ENCODE measurements at regions not wholly inside any gene's neighbourhood (a gene's known extent, or its start where the extent isn't known, plus 50 kb on each side); places are given as distances from the start of the nearest gene placed in this dataset.
"Not testable (repeated sequence)": the region's sequence is repeated elsewhere in the genome, so short reads cannot be mapped to it uniquely, and the experiment has no call there.

GRCh38 chr4:127015667-127016117 lies 617.1 kb upstream of the INTU start (continued):
- TF ChIP-seq ZNF362 (CRISPR knock-in tag; IDR thresholded peaks at IDR 0.05; ENCODE audit: borderline replicate concordance) (no peak), ZNF878 (CRISPR knock-in tag; IDR thresholded peaks at IDR 0.05) (no peak), NFATC3 (CRISPR knock-in tag; IDR thresholded peaks at IDR 0.05) (no peak), MBNL3 (CRISPR knock-in tag; conservative IDR thresholded peaks at IDR 0.05) (no peak)
- TF ChIP-seq, protein P1, sequence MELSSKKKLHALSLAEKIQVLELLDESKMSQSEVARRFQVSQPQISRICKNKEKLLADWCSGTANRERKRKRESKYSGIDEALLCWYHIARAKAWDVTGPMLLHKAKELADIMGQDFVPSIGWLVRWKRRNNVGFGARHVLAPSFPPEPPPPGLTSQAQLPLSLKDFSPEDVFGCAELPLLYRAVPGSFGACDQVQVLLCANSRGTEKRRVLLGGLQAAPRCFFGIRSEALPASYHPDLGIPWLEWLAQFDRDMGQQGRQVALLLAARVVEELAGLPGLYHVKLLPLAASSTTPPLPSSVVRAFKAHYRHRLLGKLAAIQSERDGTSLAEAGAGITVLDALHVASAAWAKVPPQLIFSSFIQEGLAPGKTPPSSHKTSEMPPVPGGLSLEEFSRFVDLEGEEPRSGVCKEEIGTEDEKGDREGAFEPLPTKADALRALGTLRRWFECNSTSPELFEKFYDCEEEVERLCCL (CRISPR knock-in tag; IDR thresholded peaks at IDR 0.05; ENCODE audit: borderline replicate concordance), result no peak
- TF ChIP-seq, protein P2, sequence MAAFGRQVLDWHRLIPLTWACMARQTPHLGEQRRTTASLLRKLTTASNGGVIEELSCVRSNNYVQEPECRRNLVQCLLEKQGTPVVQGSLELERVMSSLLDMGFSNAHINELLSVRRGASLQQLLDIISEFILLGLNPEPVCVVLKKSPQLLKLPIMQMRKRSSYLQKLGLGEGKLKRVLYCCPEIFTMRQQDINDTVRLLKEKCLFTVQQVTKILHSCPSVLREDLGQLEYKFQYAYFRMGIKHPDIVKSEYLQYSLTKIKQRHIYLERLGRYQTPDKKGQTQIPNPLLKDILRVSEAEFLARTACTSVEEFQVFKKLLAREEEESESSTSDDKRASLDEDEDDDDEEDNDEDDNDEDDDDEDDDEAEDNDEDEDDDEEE (CRISPR knock-in tag; IDR thresholded peaks at IDR 0.05), result no peak

DNA sequence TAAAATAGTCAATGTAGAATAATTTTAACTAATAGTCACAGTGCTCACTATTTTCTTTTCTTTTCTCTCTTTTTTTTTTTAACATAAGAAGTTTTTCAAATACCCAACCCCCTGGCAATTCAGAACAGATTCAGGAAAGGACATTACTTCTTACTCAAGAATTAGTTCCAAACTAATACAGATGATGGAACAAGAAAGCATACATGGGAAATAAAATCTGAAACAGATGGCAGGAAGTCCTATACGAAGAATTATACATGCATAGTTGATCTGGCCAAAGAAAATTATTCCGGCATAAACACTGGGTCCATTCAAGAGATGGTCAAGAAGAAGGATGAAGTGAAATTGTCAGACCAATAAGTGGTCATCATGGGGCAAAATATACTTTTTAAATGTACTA lies 614.4 kb upstream of the INTU start:
- H3K4me3 ChIP-seq (replicated peaks in 1 of 3; ENCODE audit: insufficient read depth in 1 of 3, low read depth in 2 of 3, low read length in 3 of 3), result no peak overlapping the region
- H2AFZ ChIP-seq (ENCODE audit: low read length), result no peak overlapping the region
- in situ Hi-C loops (cut with HindIII; ENCODE audit: extremely low pct_ligation_motif_present, low pct_unique_long_range_greater_than_20kb), result no loop called here
- CTCF ChIA-PET (ENCODE audit: low intra/inter-chr PET ratio, low total read pairs), result no interaction called here
- no peak overlapping the region for H3K27ac ChIP-seq (ENCODE audit: extremely low read length, insufficient read depth, low read length)
- ATAC-seq, result no peak
- no peak for TF ChIP-seq ZC3H4 (CRISPR knock-in tag; IDR thresholded peaks at IDR 0.05; ENCODE audit: borderline replicate concordance)
- TF ChIP-seq, protein P3, sequence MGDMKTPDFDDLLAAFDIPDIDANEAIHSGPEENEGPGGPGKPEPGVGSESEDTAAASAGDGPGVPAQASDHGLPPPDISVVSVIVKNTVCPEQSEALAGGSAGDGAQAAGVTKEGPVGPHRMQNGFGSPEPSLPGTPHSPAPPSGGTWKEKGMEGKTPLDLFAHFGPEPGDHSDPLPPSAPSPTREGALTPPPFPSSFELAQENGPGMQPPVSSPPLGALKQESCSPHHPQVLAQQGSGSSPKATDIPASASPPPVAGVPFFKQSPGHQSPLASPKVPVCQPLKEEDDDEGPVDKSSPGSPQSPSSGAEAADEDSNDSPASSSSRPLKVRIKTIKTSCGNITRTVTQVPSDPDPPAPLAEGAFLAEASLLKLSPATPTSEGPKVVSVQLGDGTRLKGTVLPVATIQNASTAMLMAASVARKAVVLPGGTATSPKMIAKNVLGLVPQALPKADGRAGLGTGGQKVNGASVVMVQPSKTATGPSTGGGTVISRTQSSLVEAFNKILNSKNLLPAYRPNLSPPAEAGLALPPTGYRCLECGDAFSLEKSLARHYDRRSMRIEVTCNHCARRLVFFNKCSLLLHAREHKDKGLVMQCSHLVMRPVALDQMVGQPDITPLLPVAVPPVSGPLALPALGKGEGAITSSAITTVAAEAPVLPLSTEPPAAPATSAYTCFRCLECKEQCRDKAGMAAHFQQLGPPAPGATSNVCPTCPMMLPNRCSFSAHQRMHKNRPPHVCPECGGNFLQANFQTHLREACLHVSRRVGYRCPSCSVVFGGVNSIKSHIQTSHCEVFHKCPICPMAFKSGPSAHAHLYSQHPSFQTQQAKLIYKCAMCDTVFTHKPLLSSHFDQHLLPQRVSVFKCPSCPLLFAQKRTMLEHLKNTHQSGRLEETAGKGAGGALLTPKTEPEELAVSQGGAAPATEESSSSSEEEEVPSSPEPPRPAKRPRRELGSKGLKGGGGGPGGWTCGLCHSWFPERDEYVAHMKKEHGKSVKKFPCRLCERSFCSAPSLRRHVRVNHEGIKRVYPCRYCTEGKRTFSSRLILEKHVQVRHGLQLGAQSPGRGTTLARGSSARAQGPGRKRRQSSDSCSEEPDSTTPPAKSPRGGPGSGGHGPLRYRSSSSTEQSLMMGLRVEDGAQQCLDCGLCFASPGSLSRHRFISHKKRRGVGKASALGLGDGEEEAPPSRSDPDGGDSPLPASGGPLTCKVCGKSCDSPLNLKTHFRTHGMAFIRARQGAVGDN (CRISPR knock-in tag; IDR thresholded peaks at IDR 0.05), result no peak
- DNase-seq (ENCODE audit: low spot score), result no peak
- H3K9ac ChIP-seq (ENCODE audit: insufficient read depth, low read depth, low read length), result no peak overlapping the region
- POLR2A ChIA-PET, result no interaction called here
- intact Hi-C loops (cut with micrococcal nuclease; ENCODE audit: unreplicated experiment), result no loop called here
- BruUV-seq (replicated peaks), result no TSS peak
- H3K9me3 ChIP-seq (ENCODE audit: low read length), result no peaks in the 10 kb centered on the region
- H3K79me2 ChIP-seq (ENCODE audit: insufficient read depth, low read length), result no peaks in the 10 kb centered on the region
- no peaks in the 10 kb centered on the region for H3K4me1 ChIP-seq (ENCODE audit: insufficient read depth, low read length)
- 3% methylated on average over 2 of the region's 2 CpGs for WGBS (ENCODE audit: low lambda C conversion rate)
- no peak for FAIRE-seq
- H3K36me3 ChIP-seq (replicated peaks in 1 of 2; ENCODE audit: control insufficient read depth in 1 of 2, insufficient read depth in 2 of 2, low read length in 2 of 2), result no peaks in the 10 kb centered on the region
- no peaks in the 10 kb centered on the region for H4K20me1 ChIP-seq (ENCODE audit: insufficient read depth, low read length)
- no peaks in the 10 kb centered on the region for H3K27me3 ChIP-seq (ENCODE audit: control insufficient read depth in 1 of 2, insufficient read depth in 2 of 2, low read length in 2 of 2)
- no peak overlapping the region for H3K4me2 ChIP-seq (ENCODE audit: low read depth, low read length)

- H3K4me1 ChIP-seq (ENCODE audit: insufficient read depth, low read length); H3K27me3 ChIP-seq (ENCODE audit: control insufficient read depth in 1 of 2, insufficient read depth in 2 of 2, low read length in 2 of 2); H3K36me3 ChIP-seq (replicated peaks in 1 of 2; ENCODE audit: control insufficient read depth in 1 of 2, insufficient read depth in 2 of 2, low read length in 2 of 2); POLR2A ChIA-PET; intact Hi-C loops (cut with micrococcal nuclease; ENCODE audit: unreplicated experiment); H2AFZ ChIP-seq (ENCODE audit: low read length); H3K4me3 ChIP-seq (replicated peaks in 1 of 3; ENCODE audit: insufficient read depth in 1 of 3, low read depth in 2 of 3, low read length in 3 of 3); H3K4me2 ChIP-seq (ENCODE audit: low read depth, low read length); H3K27ac ChIP-seq (ENCODE audit: extremely low read length, insufficient read depth, low read length); H3K9ac ChIP-seq (ENCODE audit: insufficient read depth, low read depth, low read length); FAIRE-seq; in situ Hi-C loops (cut with HindIII; ENCODE audit: extremely low pct_ligation_motif_present, low pct_unique_long_range_greater_than_20kb); H3K79me2 ChIP-seq (ENCODE audit: insufficient read depth, low read length); CTCF ChIA-PET (ENCODE audit: low intra/inter-chr PET ratio, low total read pairs); DNase-seq (ENCODE audit: low spot score); H3K9me3 ChIP-seq (ENCODE audit: low read length); H4K20me1 ChIP-seq (ENCODE audit: insufficient read depth, low read length); ATAC-seq; BruUV-seq (replicated peaks): not testable (repeated sequence)
- WGBS (ENCODE audit: low lambda C conversion rate), result 78% methylated on average over 6 of the region's 15 CpGs
Observed at GRCh38 chr4:127020831-127021230, 611.9 kb upstream of the INTU start.
